Spleen (tissue), 11 donors: ENCODE measurements at regions not wholly inside any gene's neighbourhood (a gene's known extent, or its start where the extent isn't known, plus 50 kb on each side); places are given as distances from the start of the nearest gene placed in this dataset.

Experiments used
- DNase-seq: peaks from one replicate; pipeline ENCODE4 v3.0.0-alpha.2; 2020
- H3K27ac ChIP-seq, 8 donors: fragments of 200-600 bp; sonication (generic) in 7 of 8; 1 replicate in 4 of 8; 2 replicates in 4 of 8; pipeline versions ENCODE4 v1.5.0 to v1.8.0; 2016 to 2021; ENCODE audit warnings: inconsistent platforms in 4 of 8, mild to moderate bottlenecking in 4 of 8, moderate library complexity in 1 of 8
- H3K27me3 ChIP-seq, 7 donors: fragments of 200-600 bp; sonication (generic) in 6 of 7; replicated peaks in 1 of 7; 1 replicate in 4 of 7; 2 replicates in 3 of 7; pipeline versions ENCODE4 v1.5.0 to v1.8.0; 2016 to 2021; ENCODE audit warnings: inconsistent platforms in 3 of 7, mild to moderate bottlenecking in 1 of 7
- H3K36me3 ChIP-seq, 6 donors: fragments of 200-600 bp; sonication (generic) in 5 of 6; 1 replicate in 4 of 6; 2 replicates in 2 of 6; pipeline versions ENCODE4 v1.5.0 to v1.8.0; 2016 to 2021; ENCODE audit warnings: inconsistent platforms in 2 of 6
- H3K4me1 ChIP-seq, 6 donors: fragments of 200-600 bp; sonication (generic) in 5 of 6; 1 replicate in 3 of 6; 2 replicates in 3 of 6; pipeline versions ENCODE4 v1.5.0 to v1.8.0; 2016 to 2021; ENCODE audit warnings: inconsistent platforms in 3 of 6
- H3K4me3 ChIP-seq, 8 donors: fragments of 200-600 bp; sonication (generic) in 7 of 8; 1 replicate in 4 of 8; 2 replicates in 4 of 8; pipeline versions ENCODE4 v1.5.0 to v1.8.0; 2016 to 2021; ENCODE audit warnings: inconsistent platforms in 4 of 8, mild to moderate bottlenecking in 4 of 8, moderate library complexity in 2 of 8
- H3K9me3 ChIP-seq, 8 donors: fragments of 200-600 bp; sonication (generic) in 7 of 8; 1 replicate in 4 of 8; 2 replicates in 4 of 8; pipeline versions ENCODE4 v1.5.0 to v1.8.0; 2016 to 2021; ENCODE audit warnings: inconsistent platforms in 4 of 8
- POLR2A ChIP-seq, 3 donors: fragments of 450-650 bp; IDR thresholded peaks; one replicate each; pipeline ENCODE4 v1.5.1; 2017; ENCODE audit warnings: antibody characterized with exemption in 3 of 3, mild to moderate bottlenecking in 1 of 3
- POLR2AphosphoS5 ChIP-seq, 3 donors: sonication (generic); formaldehyde crosslinking; IDR thresholded peaks; one replicate each; pipeline ENCODE4 v1.5.1; 2017; ENCODE audit warnings: antibody characterized with exemption in 3 of 3
- WGBS, 5 donors: extraction: QIAGEN DNeasy Blood & Tissue Kit in 3 of 5; methylation state at CpG; one replicate each; pipeline versions ENCODE4 v1.1.5 to v1.1.7; 2013 to 2018; 5-methylcytosine and 5-hydroxymethylcytosine counted together
- intact Hi-C: fragments of 100-400 bp; cut with DNase I; formaldehyde crosslinking; loops from one replicate; pipeline ENCODE4 v1.15.0; 2023; ENCODE audit warnings: low total_unique reads
- TF ChIP-seq, protein P1 (sequence below), 11 experiments: fragments of 200-600 bp in 7 of 11; fragments of 450-650 bp in 4 of 11; sonication (generic) in 4 of 11; IDR thresholded peaks in 8 of 11; conservative IDR thresholded peaks in 3 of 11; 1 replicate in 7 of 11; 2 replicates in 4 of 11; pipeline versions ENCODE4 v1.4.0 to v1.8.0; 2016 to 2021; ENCODE audit warnings: antibody characterized with exemption in 11 of 11, inconsistent platforms in 4 of 11, mild to moderate bottlenecking in 1 of 11
- donor health status: healthy with polysubstance abuse.
- donor health status: DM: no; HTN: no; CAD: no; lungs with moderate emphysema.
- donor health status: DM: no; HTN: no; CAD: no.
- donor health status: Bipolar disorder and iron deficiency.
- donor health status: healthy.
- donor health status: DM: no; HTN: no; CAD: no.
- donor health status: DM: yes; HTN: yes; CAD: no.

- H3K4me1 ChIP-seq, result no peaks in the 10 kb centered on the region
- no peak for TF ChIP-seq POLR2AphosphoS5 (IDR thresholded peaks at IDR 0.05)
- TF ChIP-seq, protein P1, sequence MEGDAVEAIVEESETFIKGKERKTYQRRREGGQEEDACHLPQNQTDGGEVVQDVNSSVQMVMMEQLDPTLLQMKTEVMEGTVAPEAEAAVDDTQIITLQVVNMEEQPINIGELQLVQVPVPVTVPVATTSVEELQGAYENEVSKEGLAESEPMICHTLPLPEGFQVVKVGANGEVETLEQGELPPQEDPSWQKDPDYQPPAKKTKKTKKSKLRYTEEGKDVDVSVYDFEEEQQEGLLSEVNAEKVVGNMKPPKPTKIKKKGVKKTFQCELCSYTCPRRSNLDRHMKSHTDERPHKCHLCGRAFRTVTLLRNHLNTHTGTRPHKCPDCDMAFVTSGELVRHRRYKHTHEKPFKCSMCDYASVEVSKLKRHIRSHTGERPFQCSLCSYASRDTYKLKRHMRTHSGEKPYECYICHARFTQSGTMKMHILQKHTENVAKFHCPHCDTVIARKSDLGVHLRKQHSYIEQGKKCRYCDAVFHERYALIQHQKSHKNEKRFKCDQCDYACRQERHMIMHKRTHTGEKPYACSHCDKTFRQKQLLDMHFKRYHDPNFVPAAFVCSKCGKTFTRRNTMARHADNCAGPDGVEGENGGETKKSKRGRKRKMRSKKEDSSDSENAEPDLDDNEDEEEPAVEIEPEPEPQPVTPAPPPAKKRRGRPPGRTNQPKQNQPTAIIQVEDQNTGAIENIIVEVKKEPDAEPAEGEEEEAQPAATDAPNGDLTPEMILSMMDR (IDR thresholded peaks at IDR 0.05 in 8 of 11, conservative IDR thresholded peaks at IDR 0.05 in 3 of 11), result no peak
- TF ChIP-seq POLR2A (IDR thresholded peaks at IDR 0.05), result no peak
- H3K36me3 ChIP-seq, result no peaks in the 10 kb centered on the region
- no peak overlapping the region for H3K4me3 ChIP-seq
- H3K27ac ChIP-seq, result no peak overlapping the region
- no peak for DNase-seq
- H3K27me3 ChIP-seq, result peaks cover 0 to 34% (median 0%) of the 10 kb centered on the region in 7 donors
- intact Hi-C loops, result loop anchor here (10.0 kb wide), 1 partner anchor 68 kb away; the partner anchor contains the start of gene UNC93A
- H3K9me3 ChIP-seq, result no peaks in the 10 kb centered on the region
- WGBS, 5 donors, result 45 to 73% (median 62%) methylated on average over 3 of the region's 3 CpGs
These were observed 64.8 kb upstream of the UNC93A start for GRCh38 chr6:167226383-167226685.

DNA sequence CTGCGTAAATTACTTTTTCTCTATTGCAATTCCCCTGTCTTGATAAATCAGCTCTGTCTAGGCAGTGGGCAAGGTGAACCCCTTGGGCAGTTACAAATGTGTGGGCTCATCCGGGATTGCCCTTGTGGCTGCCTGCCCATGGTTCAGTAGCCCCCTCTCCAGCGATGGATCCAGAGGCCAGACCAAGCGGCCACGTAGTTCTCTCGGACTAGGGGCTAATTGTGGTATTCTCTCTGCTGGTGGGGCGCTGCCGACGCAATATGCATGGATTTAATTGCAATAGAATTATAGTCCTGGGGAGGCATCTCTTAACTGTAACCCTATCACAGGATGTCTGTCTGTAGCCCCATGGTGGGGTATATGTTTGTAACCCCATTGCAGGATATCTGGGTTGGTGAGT, 64.3 kb upstream of the UNC93A start:
- Histone ChIP-seq H3K27ac (no peak overlapping the region), H3K4me1 (no peaks in the 10 kb centered on the region), H3K36me3 (no peaks in the 10 kb centered on the region), H3K4me3 (no peak overlapping the region), H3K9me3 (no peaks in the 10 kb centered on the region), H3K27me3 (peaks cover 0 to 37% (median 0%) of the 10 kb centered on the region in 7 donors)
- 73 to 88% (median 81%) methylated on average over 5 to 9 of the region's 9 CpGs for WGBS, 5 donors
- no peak for TF ChIP-seq POLR2AphosphoS5 (IDR thresholded peaks at IDR 0.05)
- TF ChIP-seq POLR2A (IDR thresholded peaks at IDR 0.05), result no peak
- TF ChIP-seq, protein P1 (IDR thresholded peaks at IDR 0.05 in 8 of 11, conservative IDR thresholded peaks at IDR 0.05 in 3 of 11), result no peak
- no peak for DNase-seq
- intact Hi-C loops, result loop anchor here (10.0 kb wide), 1 partner anchor 68 kb away; the partner anchor contains the start of gene UNC93A

DNA sequence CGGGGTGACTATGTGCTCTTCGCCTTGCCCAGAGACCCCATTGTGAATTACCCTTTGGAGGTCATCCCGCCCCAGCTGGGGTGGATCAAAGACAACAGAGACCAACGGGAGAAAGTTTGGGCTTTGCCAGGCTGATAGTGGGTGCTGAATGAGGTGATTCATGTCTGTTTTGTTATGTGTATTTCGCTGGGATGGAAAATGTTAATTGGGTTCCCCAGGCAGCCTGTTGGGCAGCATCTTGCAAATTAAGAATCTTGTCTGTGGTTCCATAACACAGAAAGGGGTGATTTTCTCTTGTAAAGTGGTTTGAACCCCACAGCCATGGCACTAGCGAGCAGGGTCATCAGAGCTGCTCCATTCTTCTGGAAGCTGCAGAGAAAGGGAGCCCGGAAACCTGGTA, 63.1 kb upstream of the UNC93A start:
- H3K4me3 ChIP-seq, result no peak overlapping the region
- no peak overlapping the region for H3K27ac ChIP-seq
- intact Hi-C loops, result loop anchor here (10.0 kb wide), 1 partner anchor 67 kb away; the partner anchor contains the start of gene UNC93A
- 76 to 86% (median 81%) methylated on average over 7 of the region's 7 CpGs for WGBS, 5 donors
- TF ChIP-seq POLR2A (IDR thresholded peaks at IDR 0.05), result no peak
- no peaks in the 10 kb centered on the region for H3K9me3 ChIP-seq
- H3K36me3 ChIP-seq, result no peaks in the 10 kb centered on the region
- no peaks in the 10 kb centered on the region for H3K4me1 ChIP-seq
- no peak for DNase-seq
- H3K27me3 ChIP-seq, result peaks cover 0 to 40% (median 0%) of the 10 kb centered on the region in 7 donors

GRCh38 chr6:167229586-167229985, 61.5 kb upstream of the UNC93A start:
- Histone ChIP-seq H3K27ac (no peak overlapping the region), H3K4me3 (no peak overlapping the region), H3K36me3 (no peaks in the 10 kb centered on the region), H3K9me3 (no peaks in the 10 kb centered on the region), H3K27me3 (peaks cover 0 to 49% (median 0%) of the 10 kb centered on the region in 7 donors), H3K4me1 (no peaks in the 10 kb centered on the region)
- intact Hi-C loops, result loop anchor here (10.0 kb wide), 1 partner anchor 65 kb away; the partner anchor contains the start of gene UNC93A
- TF ChIP-seq POLR2AphosphoS5 (IDR thresholded peaks at IDR 0.05) (no peak), POLR2A (IDR thresholded peaks at IDR 0.05) (no peak)
- TF ChIP-seq, protein P1 (IDR thresholded peaks at IDR 0.05 in 8 of 11, conservative IDR thresholded peaks at IDR 0.05 in 3 of 11), result no peak
- no peak for DNase-seq
- WGBS, 5 donors, result 60 to 79% (median 71%) methylated on average over 4 of the region's 4 CpGs

DNA sequence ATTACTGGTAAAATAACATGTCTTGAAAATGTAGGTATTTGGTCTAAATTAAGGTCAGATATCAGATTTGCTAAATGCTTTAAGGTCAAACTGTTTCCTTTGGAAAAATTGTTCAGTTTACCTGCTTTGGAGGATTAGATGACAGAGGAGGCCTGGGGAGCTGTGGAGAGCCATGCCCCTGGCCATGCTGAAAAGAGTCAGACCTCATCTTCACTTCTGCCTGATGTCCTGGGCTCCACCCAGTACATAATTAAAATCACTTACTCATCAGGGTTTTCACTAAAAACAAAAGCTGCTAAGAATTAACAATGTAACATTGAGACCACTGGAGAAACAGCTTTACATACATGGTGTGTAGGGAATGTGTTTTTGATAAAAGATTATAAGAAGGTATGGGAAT, 60.8 kb upstream of the UNC93A start:
- Histone ChIP-seq H3K9me3 (no peaks in the 10 kb centered on the region), H3K4me1 (no peaks in the 10 kb centered on the region), H3K4me3 (no peak overlapping the region), H3K27me3 (peaks cover 0 to 55% (median 0%) of the 10 kb centered on the region in 7 donors), H3K36me3 (no peaks in the 10 kb centered on the region), H3K27ac (no peak overlapping the region)
- DNase-seq, result no peak
- TF ChIP-seq POLR2AphosphoS5 (IDR thresholded peaks at IDR 0.05) (no peak), POLR2A (IDR thresholded peaks at IDR 0.05) (no peak)
- TF ChIP-seq, protein P1 (IDR thresholded peaks at IDR 0.05 in 8 of 11, conservative IDR thresholded peaks at IDR 0.05 in 3 of 11), result no peak
- intact Hi-C loops, result no loop called here
